WTC11 (cell line): ENCODE measurements at regions not wholly inside any gene's neighbourhood (a gene's known extent, or its start where the extent isn't known, plus 50 kb on each side); places are given as distances from the start of the nearest gene placed in this dataset.

Experiments
- ATAC-seq: fragments of 200-7000 bp; cut with Tn5 transposase; 2 replicates; pipeline ENCODE4 v1.10.0; 2021; ENCODE audit warnings: mild to moderate bottlenecking, moderate library complexity
- CTCF ChIA-PET: fragments of 300-600 bp; sonication (Branson Sonifier 250); formaldehyde crosslinking; loops from one replicate; lab custom pipeline; 2021; ENCODE audit warnings: antibody characterized with exemption; lab: Charles Lee
- POLR2A ChIA-PET: fragments of 350-600 bp; sonication (Branson Sonifier 250); formaldehyde crosslinking; loops from one replicate; lab custom pipeline; 2021; ENCODE audit warnings: antibody characterized with exemption; lab: Charles Lee
- DNase-seq: peaks from one replicate; pipeline ENCODE4 v3.0.0; 2021; ENCODE audit warnings: low spot score
- H3K27ac Mint-ChIP-seq: 2 replicates; pipeline ENCODE4 v1.8.0; 2021; ENCODE audit warnings: mixed read lengths
- H3K27me3 Mint-ChIP-seq: 2 replicates; pipeline ENCODE4 v1.8.0; 2021; ENCODE audit warnings: low read depth, mild to moderate bottlenecking, moderate library complexity, mixed read lengths
- H3K36me3 Mint-ChIP-seq: 2 replicates; pipeline ENCODE4 v1.8.0; 2021; ENCODE audit warnings: mixed read lengths
- H3K4me1 Mint-ChIP-seq: 2 replicates; pipeline ENCODE4 v1.8.0; 2022; ENCODE audit warnings: mixed read lengths
- H3K4me3 Mint-ChIP-seq: 2 replicates; pipeline ENCODE4 v1.8.0; 2021; ENCODE audit warnings: mild to moderate bottlenecking, moderate library complexity, mixed read lengths
- H3K9me3 Mint-ChIP-seq: 2 replicates; pipeline ENCODE4 v1.8.0; 2021; ENCODE audit warnings: mixed read lengths
- EMX1 ChIP-seq: fragments of 250-450 bp; sonication (Bioruptor Pico); IDR thresholded peaks from 2 replicates; pipeline ENCODE4 v1.8.0; 2021; ENCODE audit warnings: mild to moderate bottlenecking
- ESRRA ChIP-seq: sonication (generic); formaldehyde crosslinking; IDR thresholded peaks from 2 replicates; pipeline ENCODE4 v1.8.1; 2022; ENCODE audit warnings: mild to moderate bottlenecking, missing genetic modification reagents, borderline replicate concordance
- FOXP1 ChIP-seq: sonication (generic); formaldehyde crosslinking; IDR thresholded peaks from 2 replicates; pipeline ENCODE4 v1.8.0; 2022; ENCODE audit warnings: missing genetic modification reagents, mild to moderate bottlenecking, moderate library complexity, borderline replicate concordance
- HMGA2 ChIP-seq: fragments of 250-450 bp; sonication (Bioruptor Pico); IDR thresholded peaks from 2 replicates; pipeline ENCODE4 v1.4.0; 2021; ENCODE audit warnings: mild to moderate bottlenecking, moderate library complexity
- IRF2 ChIP-seq: sonication (generic); formaldehyde crosslinking; IDR thresholded peaks from 2 replicates; pipeline ENCODE4 v1.8.0; 2022; ENCODE audit warnings: low read depth, missing genetic modification reagents, borderline replicate concordance
- MYBL2 ChIP-seq: sonication (generic); formaldehyde crosslinking; IDR thresholded peaks from 2 replicates; pipeline ENCODE4 v1.8.1; 2023; ENCODE audit warnings: mild to moderate bottlenecking, moderate library complexity, missing genetic modification reagents
- NFATC4 ChIP-seq: fragments of 250-450 bp; sonication (Bioruptor Pico); IDR thresholded peaks from 2 replicates; pipeline ENCODE4 v1.9.0; 2021; ENCODE audit warnings: mild to moderate bottlenecking
- NFYB ChIP-seq: sonication (generic); formaldehyde crosslinking; conservative IDR thresholded peaks from 2 replicates; pipeline ENCODE4 v1.8.0; 2022; ENCODE audit warnings: low read depth, missing genetic modification reagents
- OVOL2 ChIP-seq: fragments of 250-450 bp; sonication (Bioruptor Pico); IDR thresholded peaks from 2 replicates; pipeline ENCODE4 v1.9.0; 2021; ENCODE audit warnings: mild to moderate bottlenecking, borderline replicate concordance
- RELA ChIP-seq: sonication (generic); formaldehyde crosslinking; IDR thresholded peaks from 2 replicates; pipeline ENCODE4 v1.8.1; 2022; ENCODE audit warnings: missing genetic modification reagents, mild to moderate bottlenecking, borderline replicate concordance
- TEAD1 ChIP-seq: sonication (generic); formaldehyde crosslinking; IDR thresholded peaks from 2 replicates; pipeline ENCODE4 v1.8.0; 2022; ENCODE audit warnings: mild to moderate bottlenecking, missing genetic modification reagents
- TP53 ChIP-seq: sonication (generic); formaldehyde crosslinking; IDR thresholded peaks from 2 replicates; pipeline ENCODE4 v1.8.1; 2023; ENCODE audit warnings: mild to moderate bottlenecking, missing genetic modification reagents
- ZBTB21 ChIP-seq: sonication (generic); formaldehyde crosslinking; IDR thresholded peaks from 2 replicates; pipeline ENCODE4 v1.8.1; 2023; ENCODE audit warnings: mild to moderate bottlenecking, missing genetic modification reagents, borderline replicate concordance
- ZNF138 ChIP-seq: sonication (generic); formaldehyde crosslinking; conservative IDR thresholded peaks from 2 replicates; pipeline ENCODE4 v1.8.1; 2022; ENCODE audit warnings: mild to moderate bottlenecking, moderate library complexity, missing genetic modification reagents
- ZNF263 ChIP-seq: sonication (generic); formaldehyde crosslinking; IDR thresholded peaks from 2 replicates; pipeline ENCODE4 v1.8.1; 2022; ENCODE audit warnings: low read depth, mild to moderate bottlenecking, moderate library complexity, missing genetic modification reagents
- TF ChIP-seq, protein P1 (sequence below): sonication (generic); formaldehyde crosslinking; IDR thresholded peaks from 2 replicates; pipeline ENCODE4 v1.8.1; 2023; ENCODE audit warnings: mild to moderate bottlenecking, missing genetic modification reagents, borderline replicate concordance
- TF ChIP-seq, protein P2 (sequence below): sonication (generic); formaldehyde crosslinking; IDR thresholded peaks from 2 replicates; pipeline ENCODE4 v1.8.1; 2022; ENCODE audit warnings: mild to moderate bottlenecking, missing genetic modification reagents, moderate library complexity, borderline replicate concordance
- TF ChIP-seq, protein P3 (sequence below): fragments of 200-600 bp; IDR thresholded peaks from 2 replicates; pipeline ENCODE4 v1.8.0; 2022; ENCODE audit warnings: antibody characterized with exemption
- TF ChIP-seq, protein P4 (sequence below): sonication (generic); formaldehyde crosslinking; IDR thresholded peaks from 2 replicates; pipeline ENCODE4 v1.8.1; 2023; ENCODE audit warnings: mild to moderate bottlenecking, missing genetic modification reagents, moderate library complexity
- TF ChIP-seq, protein P5 (sequence below): sonication (generic); formaldehyde crosslinking; IDR thresholded peaks from 2 replicates; pipeline ENCODE4 v1.8.0; 2023; ENCODE audit warnings: missing genetic modification reagents, mild to moderate bottlenecking, borderline replicate concordance

DNA sequence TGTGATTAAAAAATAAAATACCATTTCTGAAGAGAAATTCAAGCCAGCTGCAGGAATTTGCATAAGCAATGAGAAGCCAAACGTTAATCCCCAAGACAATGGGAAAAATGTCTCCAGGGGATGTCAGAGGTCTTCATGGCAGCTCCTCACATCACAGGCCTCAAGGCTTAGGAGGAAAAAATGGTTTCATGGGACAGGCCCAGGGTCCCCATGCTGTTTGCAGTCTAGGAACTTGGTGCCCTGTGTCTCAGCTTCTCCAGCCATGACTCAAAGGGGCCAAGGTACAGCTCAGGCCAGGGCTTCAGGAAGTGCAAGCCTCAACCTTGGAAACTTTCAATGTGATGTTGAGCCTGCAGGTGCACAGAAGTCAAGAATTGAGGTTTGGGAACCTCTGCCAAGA is 1428.4 kb upstream of the CDH2 start:
- no peak for TF ChIP-seq IRF2 (CRISPR knock-in tag)
- TF ChIP-seq RELA, result no peak
- no peak for TF ChIP-seq TEAD1
- TF ChIP-seq, protein P1, sequence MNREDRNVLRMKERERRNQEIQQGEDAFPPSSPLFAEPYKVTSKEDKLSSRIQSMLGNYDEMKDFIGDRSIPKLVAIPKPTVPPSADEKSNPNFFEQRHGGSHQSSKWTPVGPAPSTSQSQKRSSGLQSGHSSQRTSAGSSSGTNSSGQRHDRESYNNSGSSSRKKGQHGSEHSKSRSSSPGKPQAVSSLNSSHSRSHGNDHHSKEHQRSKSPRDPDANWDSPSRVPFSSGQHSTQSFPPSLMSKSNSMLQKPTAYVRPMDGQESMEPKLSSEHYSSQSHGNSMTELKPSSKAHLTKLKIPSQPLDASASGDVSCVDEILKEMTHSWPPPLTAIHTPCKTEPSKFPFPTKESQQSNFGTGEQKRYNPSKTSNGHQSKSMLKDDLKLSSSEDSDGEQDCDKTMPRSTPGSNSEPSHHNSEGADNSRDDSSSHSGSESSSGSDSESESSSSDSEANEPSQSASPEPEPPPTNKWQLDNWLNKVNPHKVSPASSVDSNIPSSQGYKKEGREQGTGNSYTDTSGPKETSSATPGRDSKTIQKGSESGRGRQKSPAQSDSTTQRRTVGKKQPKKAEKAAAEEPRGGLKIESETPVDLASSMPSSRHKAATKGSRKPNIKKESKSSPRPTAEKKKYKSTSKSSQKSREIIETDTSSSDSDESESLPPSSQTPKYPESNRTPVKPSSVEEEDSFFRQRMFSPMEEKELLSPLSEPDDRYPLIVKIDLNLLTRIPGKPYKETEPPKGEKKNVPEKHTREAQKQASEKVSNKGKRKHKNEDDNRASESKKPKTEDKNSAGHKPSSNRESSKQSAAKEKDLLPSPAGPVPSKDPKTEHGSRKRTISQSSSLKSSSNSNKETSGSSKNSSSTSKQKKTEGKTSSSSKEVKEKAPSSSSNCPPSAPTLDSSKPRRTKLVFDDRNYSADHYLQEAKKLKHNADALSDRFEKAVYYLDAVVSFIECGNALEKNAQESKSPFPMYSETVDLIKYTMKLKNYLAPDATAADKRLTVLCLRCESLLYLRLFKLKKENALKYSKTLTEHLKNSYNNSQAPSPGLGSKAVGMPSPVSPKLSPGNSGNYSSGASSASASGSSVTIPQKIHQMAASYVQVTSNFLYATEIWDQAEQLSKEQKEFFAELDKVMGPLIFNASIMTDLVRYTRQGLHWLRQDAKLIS (CRISPR knock-in tag), result no peak
- TF ChIP-seq NFATC4, result no peak
- TF ChIP-seq ESRRA (CRISPR knock-in tag), result no peak
- TF ChIP-seq, protein P2, sequence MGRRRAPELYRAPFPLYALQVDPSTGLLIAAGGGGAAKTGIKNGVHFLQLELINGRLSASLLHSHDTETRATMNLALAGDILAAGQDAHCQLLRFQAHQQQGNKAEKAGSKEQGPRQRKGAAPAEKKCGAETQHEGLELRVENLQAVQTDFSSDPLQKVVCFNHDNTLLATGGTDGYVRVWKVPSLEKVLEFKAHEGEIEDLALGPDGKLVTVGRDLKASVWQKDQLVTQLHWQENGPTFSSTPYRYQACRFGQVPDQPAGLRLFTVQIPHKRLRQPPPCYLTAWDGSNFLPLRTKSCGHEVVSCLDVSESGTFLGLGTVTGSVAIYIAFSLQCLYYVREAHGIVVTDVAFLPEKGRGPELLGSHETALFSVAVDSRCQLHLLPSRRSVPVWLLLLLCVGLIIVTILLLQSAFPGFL (CRISPR knock-in tag), result no peak
- TF ChIP-seq MYBL2 (CRISPR knock-in tag), result no peak
- no peak for TF ChIP-seq OVOL2 (CRISPR knock-in tag)
- TF ChIP-seq ZNF138 (CRISPR knock-in tag), result no peak
- TF ChIP-seq ZNF263, result no peak
- no peak for TF ChIP-seq EMX1 (CRISPR knock-in tag)
- TF ChIP-seq, protein P3, sequence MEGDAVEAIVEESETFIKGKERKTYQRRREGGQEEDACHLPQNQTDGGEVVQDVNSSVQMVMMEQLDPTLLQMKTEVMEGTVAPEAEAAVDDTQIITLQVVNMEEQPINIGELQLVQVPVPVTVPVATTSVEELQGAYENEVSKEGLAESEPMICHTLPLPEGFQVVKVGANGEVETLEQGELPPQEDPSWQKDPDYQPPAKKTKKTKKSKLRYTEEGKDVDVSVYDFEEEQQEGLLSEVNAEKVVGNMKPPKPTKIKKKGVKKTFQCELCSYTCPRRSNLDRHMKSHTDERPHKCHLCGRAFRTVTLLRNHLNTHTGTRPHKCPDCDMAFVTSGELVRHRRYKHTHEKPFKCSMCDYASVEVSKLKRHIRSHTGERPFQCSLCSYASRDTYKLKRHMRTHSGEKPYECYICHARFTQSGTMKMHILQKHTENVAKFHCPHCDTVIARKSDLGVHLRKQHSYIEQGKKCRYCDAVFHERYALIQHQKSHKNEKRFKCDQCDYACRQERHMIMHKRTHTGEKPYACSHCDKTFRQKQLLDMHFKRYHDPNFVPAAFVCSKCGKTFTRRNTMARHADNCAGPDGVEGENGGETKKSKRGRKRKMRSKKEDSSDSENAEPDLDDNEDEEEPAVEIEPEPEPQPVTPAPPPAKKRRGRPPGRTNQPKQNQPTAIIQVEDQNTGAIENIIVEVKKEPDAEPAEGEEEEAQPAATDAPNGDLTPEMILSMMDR, result no peak
- TF ChIP-seq, protein P4, sequence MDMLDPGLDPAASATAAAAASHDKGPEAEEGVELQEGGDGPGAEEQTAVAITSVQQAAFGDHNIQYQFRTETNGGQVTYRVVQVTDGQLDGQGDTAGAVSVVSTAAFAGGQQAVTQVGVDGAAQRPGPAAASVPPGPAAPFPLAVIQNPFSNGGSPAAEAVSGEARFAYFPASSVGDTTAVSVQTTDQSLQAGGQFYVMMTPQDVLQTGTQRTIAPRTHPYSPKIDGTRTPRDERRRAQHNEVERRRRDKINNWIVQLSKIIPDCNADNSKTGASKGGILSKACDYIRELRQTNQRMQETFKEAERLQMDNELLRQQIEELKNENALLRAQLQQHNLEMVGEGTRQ (CRISPR knock-in tag), result no peak
- TF ChIP-seq ZBTB21 (CRISPR knock-in tag), result no peak
- TF ChIP-seq NFYB (CRISPR knock-in tag), result no peak
- no peak for TF ChIP-seq HMGA2 (CRISPR knock-in tag)
- TF ChIP-seq TP53 (CRISPR knock-in tag), result no peak
- TF ChIP-seq, protein P5, sequence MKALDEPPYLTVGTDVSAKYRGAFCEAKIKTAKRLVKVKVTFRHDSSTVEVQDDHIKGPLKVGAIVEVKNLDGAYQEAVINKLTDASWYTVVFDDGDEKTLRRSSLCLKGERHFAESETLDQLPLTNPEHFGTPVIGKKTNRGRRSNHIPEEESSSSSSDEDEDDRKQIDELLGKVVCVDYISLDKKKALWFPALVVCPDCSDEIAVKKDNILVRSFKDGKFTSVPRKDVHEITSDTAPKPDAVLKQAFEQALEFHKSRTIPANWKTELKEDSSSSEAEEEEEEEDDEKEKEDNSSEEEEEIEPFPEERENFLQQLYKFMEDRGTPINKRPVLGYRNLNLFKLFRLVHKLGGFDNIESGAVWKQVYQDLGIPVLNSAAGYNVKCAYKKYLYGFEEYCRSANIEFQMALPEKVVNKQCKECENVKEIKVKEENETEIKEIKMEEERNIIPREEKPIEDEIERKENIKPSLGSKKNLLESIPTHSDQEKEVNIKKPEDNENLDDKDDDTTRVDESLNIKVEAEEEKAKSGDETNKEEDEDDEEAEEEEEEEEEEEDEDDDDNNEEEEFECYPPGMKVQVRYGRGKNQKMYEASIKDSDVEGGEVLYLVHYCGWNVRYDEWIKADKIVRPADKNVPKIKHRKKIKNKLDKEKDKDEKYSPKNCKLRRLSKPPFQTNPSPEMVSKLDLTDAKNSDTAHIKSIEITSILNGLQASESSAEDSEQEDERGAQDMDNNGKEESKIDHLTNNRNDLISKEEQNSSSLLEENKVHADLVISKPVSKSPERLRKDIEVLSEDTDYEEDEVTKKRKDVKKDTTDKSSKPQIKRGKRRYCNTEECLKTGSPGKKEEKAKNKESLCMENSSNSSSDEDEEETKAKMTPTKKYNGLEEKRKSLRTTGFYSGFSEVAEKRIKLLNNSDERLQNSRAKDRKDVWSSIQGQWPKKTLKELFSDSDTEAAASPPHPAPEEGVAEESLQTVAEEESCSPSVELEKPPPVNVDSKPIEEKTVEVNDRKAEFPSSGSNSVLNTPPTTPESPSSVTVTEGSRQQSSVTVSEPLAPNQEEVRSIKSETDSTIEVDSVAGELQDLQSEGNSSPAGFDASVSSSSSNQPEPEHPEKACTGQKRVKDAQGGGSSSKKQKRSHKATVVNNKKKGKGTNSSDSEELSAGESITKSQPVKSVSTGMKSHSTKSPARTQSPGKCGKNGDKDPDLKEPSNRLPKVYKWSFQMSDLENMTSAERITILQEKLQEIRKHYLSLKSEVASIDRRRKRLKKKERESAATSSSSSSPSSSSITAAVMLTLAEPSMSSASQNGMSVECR (CRISPR knock-in tag), result no peak
- TF ChIP-seq FOXP1 (CRISPR knock-in tag), result no peak
- POLR2A ChIA-PET, result no interaction called here
- Mint-ChIP-seq H3K4me1 (no peaks in the 10 kb centered on the region), H3K27ac (no peak overlapping the region), H3K36me3 (peaks cover 38% of the 10 kb centered on the region), H3K9me3 (peaks cover 69% of the 10 kb centered on the region), H3K27me3 (peaks cover 7% of the 10 kb centered on the region; the same call in 1 of the 2 replicates), H3K4me3 (no peak overlapping the region)
- CTCF ChIA-PET, result no interaction called here
- DNase-seq (no peak), ATAC-seq (no peak)
